ENCODE measurements at regions not wholly inside any gene's neighbourhood (a gene's known extent, or its start where the extent isn't known, plus 50 kb on each side); places are given as distances from the start of the nearest gene placed in this dataset.

DNA sequence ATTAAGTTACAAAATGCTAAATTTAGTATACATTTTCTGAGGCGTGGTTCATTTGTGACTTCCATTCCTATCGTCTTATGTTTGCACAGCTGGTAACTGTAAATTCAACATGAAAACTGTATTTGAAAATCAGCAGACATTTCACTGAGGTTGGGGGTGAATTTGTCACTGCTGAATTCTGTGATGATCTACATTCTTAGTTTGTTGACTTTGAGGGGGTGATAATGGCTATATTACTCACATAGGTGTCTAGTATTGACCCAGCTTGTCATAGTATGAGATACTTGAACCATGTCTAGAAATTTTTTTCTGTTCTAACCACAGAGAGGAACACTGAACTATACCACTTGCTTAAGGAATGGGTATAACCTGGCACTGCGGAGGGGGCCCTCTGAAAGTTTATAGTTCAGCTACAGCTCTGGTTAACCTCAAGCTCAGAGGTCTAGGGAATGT, 313.3 kb downstream of the PIK3R1 start:
- H3K4me2 ChIP-seq, result no peak overlapping the region
- TF ChIP-seq EZH2 (IDR thresholded peaks at IDR 0.05), result no peak
- TF ChIP-seq, protein P1, sequence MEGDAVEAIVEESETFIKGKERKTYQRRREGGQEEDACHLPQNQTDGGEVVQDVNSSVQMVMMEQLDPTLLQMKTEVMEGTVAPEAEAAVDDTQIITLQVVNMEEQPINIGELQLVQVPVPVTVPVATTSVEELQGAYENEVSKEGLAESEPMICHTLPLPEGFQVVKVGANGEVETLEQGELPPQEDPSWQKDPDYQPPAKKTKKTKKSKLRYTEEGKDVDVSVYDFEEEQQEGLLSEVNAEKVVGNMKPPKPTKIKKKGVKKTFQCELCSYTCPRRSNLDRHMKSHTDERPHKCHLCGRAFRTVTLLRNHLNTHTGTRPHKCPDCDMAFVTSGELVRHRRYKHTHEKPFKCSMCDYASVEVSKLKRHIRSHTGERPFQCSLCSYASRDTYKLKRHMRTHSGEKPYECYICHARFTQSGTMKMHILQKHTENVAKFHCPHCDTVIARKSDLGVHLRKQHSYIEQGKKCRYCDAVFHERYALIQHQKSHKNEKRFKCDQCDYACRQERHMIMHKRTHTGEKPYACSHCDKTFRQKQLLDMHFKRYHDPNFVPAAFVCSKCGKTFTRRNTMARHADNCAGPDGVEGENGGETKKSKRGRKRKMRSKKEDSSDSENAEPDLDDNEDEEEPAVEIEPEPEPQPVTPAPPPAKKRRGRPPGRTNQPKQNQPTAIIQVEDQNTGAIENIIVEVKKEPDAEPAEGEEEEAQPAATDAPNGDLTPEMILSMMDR (IDR thresholded peaks at IDR 0.05), result no peak
- TF ChIP-seq EZH2phosphoT487 (IDR thresholded peaks at IDR 0.05), result no peak
- peaks cover 2% of the 10 kb centered on the region for H3K27me3 Mint-ChIP-seq (ENCODE audit: insufficient read depth, low read depth)

DNA sequence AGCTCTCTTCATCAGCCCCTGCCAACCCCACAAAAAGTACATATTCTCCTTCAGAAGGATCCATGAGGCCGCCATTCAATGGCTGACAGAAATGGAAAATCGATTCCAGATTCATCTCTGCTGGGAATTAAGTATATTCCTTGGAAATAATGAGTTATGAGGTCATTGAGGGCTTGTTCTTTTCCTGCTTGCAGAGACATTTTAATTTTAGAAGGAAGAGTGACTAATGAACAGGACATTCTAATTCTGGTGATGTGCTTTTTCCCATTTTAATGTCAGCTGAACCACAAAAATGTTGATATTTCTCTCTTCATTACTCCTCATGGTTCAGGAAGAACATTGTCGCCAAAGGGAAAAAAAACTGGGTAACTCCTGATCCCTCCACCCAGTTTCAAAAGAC, 314.0 kb downstream of the PIK3R1 start:
- no peak overlapping the region for H3K27ac ChIP-seq
- DNase-seq (ENCODE audit: low spot score), result no peak
- TF ChIP-seq, protein P1 (IDR thresholded peaks at IDR 0.05), result no peak
- H3K4me2 ChIP-seq, result no peak overlapping the region
- no peak overlapping the region for H3K4me3 Mint-ChIP-seq
- H2AFZ ChIP-seq (replicated peaks), result no peak overlapping the region
- H3K27me3 Mint-ChIP-seq (ENCODE audit: insufficient read depth, low read depth), result peaks cover 2% of the 10 kb centered on the region
- peaks cover 17% of the 10 kb centered on the region for H3K4me1 ChIP-seq
- no peak overlapping the region for H3K27ac Mint-ChIP-seq
- H3K36me3 Mint-ChIP-seq, result no peaks in the 10 kb centered on the region
- no peaks in the 10 kb centered on the region for H4K20me1 ChIP-seq (ENCODE audit: low read depth)
- H3K9me3 Mint-ChIP-seq, result peaks cover 15% of the 10 kb centered on the region
- H3K4me1 Mint-ChIP-seq, result peaks cover 21% of the 10 kb centered on the region
- H3K9ac ChIP-seq, result no peak overlapping the region
- no peaks in the 10 kb centered on the region for H3K9me3 ChIP-seq (ENCODE audit: low read depth)
- H3K79me2 ChIP-seq (ENCODE audit: low read depth), result no peaks in the 10 kb centered on the region
- no peaks in the 10 kb centered on the region for H3F3A ChIP-seq (ENCODE audit: low read depth)
- H3K27me3 ChIP-seq, result no peaks in the 10 kb centered on the region
- H3K36me3 ChIP-seq, result no peaks in the 10 kb centered on the region
- H3K4me3 ChIP-seq, result no peak overlapping the region

More for the DNA sequence above, 313.3 kb downstream of the PIK3R1 start:
- no peaks in the 10 kb centered on the region for H3K27me3 ChIP-seq
- H3K4me3 ChIP-seq, result no peak overlapping the region
- no peak for DNase-seq (ENCODE audit: low spot score)
- no peak overlapping the region for H3K27ac ChIP-seq
- peaks cover 15% of the 10 kb centered on the region for H3K9me3 Mint-ChIP-seq
- no peaks in the 10 kb centered on the region for H3K36me3 Mint-ChIP-seq
- H3K9ac ChIP-seq, result no peak overlapping the region
- peaks cover 14% of the 10 kb centered on the region for H3K4me1 Mint-ChIP-seq
- no peaks in the 10 kb centered on the region for H4K20me1 ChIP-seq (ENCODE audit: low read depth)
- H3K27ac Mint-ChIP-seq, result no peak overlapping the region
- H3K4me1 ChIP-seq, result peaks cover 10% of the 10 kb centered on the region
- no peak overlapping the region for H3K4me3 Mint-ChIP-seq
- no peaks in the 10 kb centered on the region for H3K9me3 ChIP-seq (ENCODE audit: low read depth)
- H3K36me3 ChIP-seq, result no peaks in the 10 kb centered on the region
- H3F3A ChIP-seq (ENCODE audit: low read depth), result no peaks in the 10 kb centered on the region
- H2AFZ ChIP-seq (replicated peaks), result no peak overlapping the region
- no peaks in the 10 kb centered on the region for H3K79me2 ChIP-seq (ENCODE audit: low read depth)

DNA sequence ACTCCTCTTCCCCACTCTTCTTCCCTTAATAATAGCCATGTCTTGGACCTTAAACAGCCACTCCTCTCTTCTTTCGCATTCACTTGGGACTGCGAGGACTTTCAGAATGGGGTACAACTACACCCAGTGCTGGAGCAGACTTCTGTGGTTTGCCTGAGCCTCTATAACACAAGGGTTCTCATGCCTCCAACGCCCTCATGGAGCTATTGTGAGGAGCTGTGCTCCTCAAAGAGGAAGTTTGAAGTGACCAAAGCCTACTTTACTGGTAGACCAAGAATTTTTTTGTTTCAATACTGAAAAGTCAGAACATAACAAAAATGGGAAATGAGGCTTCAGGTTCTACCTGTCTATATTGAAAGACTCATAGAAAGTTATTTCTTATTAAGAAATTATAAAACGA, 316.4 kb downstream of the PIK3R1 start:
- Mint-ChIP-seq H3K27ac (no peak overlapping the region), H3K27me3 (ENCODE audit: insufficient read depth, low read depth) (peaks cover 7% of the 10 kb centered on the region), H3K36me3 (no peaks in the 10 kb centered on the region), H3K4me1 (peaks cover 34% of the 10 kb centered on the region), H3K9me3 (peaks cover 7% of the 10 kb centered on the region), H3K4me3 (no peak overlapping the region)
- no peaks in the 10 kb centered on the region for H3K36me3 ChIP-seq
- TF ChIP-seq, protein P1 (IDR thresholded peaks at IDR 0.05), result no peak
- TF ChIP-seq EZH2 (IDR thresholded peaks at IDR 0.05) (no peak), EZH2phosphoT487 (IDR thresholded peaks at IDR 0.05) (no peak)
- DNase-seq (ENCODE audit: low spot score), result no peak
- H3K9ac ChIP-seq, result no peak overlapping the region
- H3K4me3 ChIP-seq, result no peak overlapping the region
- H3K27ac ChIP-seq, result no peak overlapping the region
- no peaks in the 10 kb centered on the region for H3K27me3 ChIP-seq
- H3K79me2 ChIP-seq (ENCODE audit: low read depth), result no peaks in the 10 kb centered on the region
- no peaks in the 10 kb centered on the region for H4K20me1 ChIP-seq (ENCODE audit: low read depth)
- H3K9me3 ChIP-seq (ENCODE audit: low read depth), result no peaks in the 10 kb centered on the region
- no peak overlapping the region for H2AFZ ChIP-seq (replicated peaks)
- H3K4me2 ChIP-seq, result no peak overlapping the region
- H3F3A ChIP-seq (ENCODE audit: low read depth), result no peaks in the 10 kb centered on the region
- H3K4me1 ChIP-seq, result peaks cover 31% of the 10 kb centered on the region

Measured in neural progenitor cell (in vitro differentiated cells).